Panc1 (cell line): ENCODE measurements at regions not wholly inside any gene's neighbourhood (a gene's known extent, or its start where the extent isn't known, plus 50 kb on each side); places are given as distances from the start of the nearest gene placed in this dataset.

Experiments used
- ATAC-seq: fragments of 200-7000 bp; cut with Tn5 transposase; 2 replicates; pipeline ENCODE4 v1.9.1; 2020; ENCODE audit warnings: mild to moderate bottlenecking, moderate library complexity
- BruUV-seq: library from RNA; stranded (reverse); fragments of 400-500 nt; replicated peaks from 2 replicates; lab custom pipeline; 2021; lab: Mats Ljungman, UMichigan
- CTCF ChIA-PET: fragments of 300-600 bp; sonication (Branson Sonifier 250); formaldehyde crosslinking; loops from one replicate; lab custom pipeline; 2022; ENCODE audit warnings: antibody characterized with exemption; lab: Charles Lee
- POLR2A ChIA-PET: fragments of 300-600 bp; sonication (Branson Sonifier 250); formaldehyde crosslinking; loops from one replicate; lab custom pipeline; 2022; ENCODE audit warnings: antibody characterized with exemption; lab: Charles Lee
- DNase-seq: peaks from one replicate; pipeline ENCODE4 v3.0.0-alpha.2; 2010; ENCODE audit warnings: low read depth, low spot score
- H3K27ac ChIP-seq: 2 replicates; pipeline ENCODE4 v1.5.1; 2011; ENCODE audit warnings: mild to moderate bottlenecking, low read length, inconsistent platforms
- H3K27me3 ChIP-seq: fragments of 200-500 bp; sonication (Bioruptor generic); 2 replicates; pipeline ENCODE4 v1.6.0; 2014; ENCODE audit warnings: low read length, inconsistent platforms; ENCODE audit not compliant: control insufficient read depth, insufficient read depth
- H3K36me3 ChIP-seq: fragments of 200-500 bp; sonication (Bioruptor generic); 2 replicates; pipeline ENCODE4 v1.5.1; 2014; ENCODE audit warnings: inconsistent platforms, mild to moderate bottlenecking, low read length, moderate library complexity; ENCODE audit not compliant: control insufficient read depth, insufficient read depth
- H3K4me1 ChIP-seq: 2 replicates; pipeline ENCODE4 v1.5.1; 2011; ENCODE audit warnings: inconsistent platforms, mild to moderate bottlenecking, low read length, moderate library complexity; ENCODE audit not compliant: control insufficient read depth, insufficient read depth
- H3K4me3 ChIP-seq, 2 experiments: 2 replicates each; pipeline ENCODE4 v1.5.1; 2011 to 2012; ENCODE audit warnings: low read depth in 2 of 2, low read length in 2 of 2, mild to moderate bottlenecking in 2 of 2, inconsistent platforms in 1 of 2, moderate library complexity in 1 of 2
- H3K9me3 ChIP-seq: fragments of 200-500 bp; sonication (Bioruptor generic); 2 replicates; pipeline ENCODE4 v1.5.1; 2014; ENCODE audit warnings: low read depth, mild to moderate bottlenecking, inconsistent platforms, low read length, moderate library complexity; ENCODE audit not compliant: control insufficient read depth, insufficient read depth
- POLR2AphosphoS5 ChIP-seq: IDR thresholded peaks from 2 replicates; pipeline ENCODE4 v1.6.1; 2012; ENCODE audit warnings: mild to moderate bottlenecking, low read depth, low read length, moderate library complexity
- SIN3A ChIP-seq: IDR thresholded peaks from 2 replicates; pipeline ENCODE4 v1.6.1; 2012; ENCODE audit warnings: low read depth, mild to moderate bottlenecking, low read length, moderate library complexity, borderline replicate concordance; ENCODE audit not compliant: insufficient read depth
- TCF7L2 ChIP-seq: IDR thresholded peaks from 2 replicates; pipeline ENCODE4 v1.6.1; 2011; ENCODE audit warnings: mild to moderate bottlenecking, low read depth, low read length, inconsistent platforms
- in situ Hi-C: cut with HindIII; loops from 2 replicates; pipeline ENCODE4 v1.10.0; 2016; ENCODE audit warnings: low sequenced_read_pairs, low pct_unique_long_range_greater_than_20kb
- intact Hi-C: fragments of 100-400 bp; cut with micrococcal nuclease; formaldehyde crosslinking; loops from one replicate; pipeline ENCODE4 v1.10.0; 2022; ENCODE audit not compliant: unreplicated experiment
- TF ChIP-seq, protein P1 (sequence below), 2 experiments: IDR thresholded peaks; 2 replicates each; pipeline ENCODE4 v1.6.1; 2011 to 2012; ENCODE audit warnings: low read depth in 2 of 2, control low read depth in 1 of 2, low read length in 1 of 2, mild to moderate bottlenecking in 1 of 2, moderate library complexity in 1 of 2; ENCODE audit not compliant: insufficient read depth in 1 of 2
- TF ChIP-seq, protein P2 (sequence below): fragments of 450-650 bp; IDR thresholded peaks from 2 replicates; pipeline ENCODE4 v1.5.1; 2017; ENCODE audit warnings: mild to moderate bottlenecking

DNA sequence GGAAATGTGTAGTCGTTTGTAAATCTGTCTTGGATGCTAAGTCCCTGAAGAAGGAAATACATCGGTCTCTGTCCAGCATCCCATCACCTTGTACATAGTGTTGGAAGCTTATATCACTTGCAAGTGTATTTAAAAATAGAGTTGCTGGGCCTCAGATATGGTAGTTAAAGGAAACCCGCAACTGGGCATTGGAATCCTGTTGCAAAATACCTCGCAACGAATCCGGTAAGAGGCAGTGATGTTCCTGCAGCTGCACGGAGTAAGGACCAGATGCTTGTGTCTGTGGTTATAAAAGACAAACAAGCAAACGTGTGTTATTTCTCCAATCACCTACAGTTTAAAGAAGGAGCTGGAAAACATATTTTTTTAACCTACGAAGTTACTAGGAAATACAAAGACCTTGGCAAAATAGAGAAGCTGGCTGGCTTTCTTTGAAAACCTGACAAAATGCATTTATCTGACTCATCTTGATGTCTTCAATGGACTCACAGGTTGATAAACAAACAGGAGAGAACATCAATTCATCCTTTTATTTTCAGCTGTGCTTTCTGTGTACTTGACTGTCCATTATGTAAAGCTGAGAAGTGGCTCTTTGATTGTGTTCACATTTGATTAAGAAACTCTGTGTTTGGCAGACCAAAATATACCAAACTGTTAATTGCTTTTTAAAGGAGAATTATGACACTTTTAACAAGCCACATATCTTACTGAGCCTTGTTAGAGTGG, 326.4 kb downstream of the SFMBT2 start:
- in situ Hi-C loops: no loop called here
- POLR2A ChIA-PET: no interaction called here
- H3K27ac ChIP-seq: no peak overlapping the region
- H3K27me3 ChIP-seq: no peaks in the 10 kb centered on the region
- TF ChIP-seq SIN3A (no peak), TCF7L2 (no peak), POLR2AphosphoS5 (no peak)
- TF ChIP-seq, protein P1, sequence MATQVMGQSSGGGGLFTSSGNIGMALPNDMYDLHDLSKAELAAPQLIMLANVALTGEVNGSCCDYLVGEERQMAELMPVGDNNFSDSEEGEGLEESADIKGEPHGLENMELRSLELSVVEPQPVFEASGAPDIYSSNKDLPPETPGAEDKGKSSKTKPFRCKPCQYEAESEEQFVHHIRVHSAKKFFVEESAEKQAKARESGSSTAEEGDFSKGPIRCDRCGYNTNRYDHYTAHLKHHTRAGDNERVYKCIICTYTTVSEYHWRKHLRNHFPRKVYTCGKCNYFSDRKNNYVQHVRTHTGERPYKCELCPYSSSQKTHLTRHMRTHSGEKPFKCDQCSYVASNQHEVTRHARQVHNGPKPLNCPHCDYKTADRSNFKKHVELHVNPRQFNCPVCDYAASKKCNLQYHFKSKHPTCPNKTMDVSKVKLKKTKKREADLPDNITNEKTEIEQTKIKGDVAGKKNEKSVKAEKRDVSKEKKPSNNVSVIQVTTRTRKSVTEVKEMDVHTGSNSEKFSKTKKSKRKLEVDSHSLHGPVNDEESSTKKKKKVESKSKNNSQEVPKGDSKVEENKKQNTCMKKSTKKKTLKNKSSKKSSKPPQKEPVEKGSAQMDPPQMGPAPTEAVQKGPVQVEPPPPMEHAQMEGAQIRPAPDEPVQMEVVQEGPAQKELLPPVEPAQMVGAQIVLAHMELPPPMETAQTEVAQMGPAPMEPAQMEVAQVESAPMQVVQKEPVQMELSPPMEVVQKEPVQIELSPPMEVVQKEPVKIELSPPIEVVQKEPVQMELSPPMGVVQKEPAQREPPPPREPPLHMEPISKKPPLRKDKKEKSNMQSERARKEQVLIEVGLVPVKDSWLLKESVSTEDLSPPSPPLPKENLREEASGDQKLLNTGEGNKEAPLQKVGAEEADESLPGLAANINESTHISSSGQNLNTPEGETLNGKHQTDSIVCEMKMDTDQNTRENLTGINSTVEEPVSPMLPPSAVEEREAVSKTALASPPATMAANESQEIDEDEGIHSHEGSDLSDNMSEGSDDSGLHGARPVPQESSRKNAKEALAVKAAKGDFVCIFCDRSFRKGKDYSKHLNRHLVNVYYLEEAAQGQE (IDR thresholded peaks at IDR 0.05; ENCODE audit: insufficient read depth in 1 of 2, low read depth in 2 of 2, low read length in 1 of 2): no peak
- TF ChIP-seq, protein P2, sequence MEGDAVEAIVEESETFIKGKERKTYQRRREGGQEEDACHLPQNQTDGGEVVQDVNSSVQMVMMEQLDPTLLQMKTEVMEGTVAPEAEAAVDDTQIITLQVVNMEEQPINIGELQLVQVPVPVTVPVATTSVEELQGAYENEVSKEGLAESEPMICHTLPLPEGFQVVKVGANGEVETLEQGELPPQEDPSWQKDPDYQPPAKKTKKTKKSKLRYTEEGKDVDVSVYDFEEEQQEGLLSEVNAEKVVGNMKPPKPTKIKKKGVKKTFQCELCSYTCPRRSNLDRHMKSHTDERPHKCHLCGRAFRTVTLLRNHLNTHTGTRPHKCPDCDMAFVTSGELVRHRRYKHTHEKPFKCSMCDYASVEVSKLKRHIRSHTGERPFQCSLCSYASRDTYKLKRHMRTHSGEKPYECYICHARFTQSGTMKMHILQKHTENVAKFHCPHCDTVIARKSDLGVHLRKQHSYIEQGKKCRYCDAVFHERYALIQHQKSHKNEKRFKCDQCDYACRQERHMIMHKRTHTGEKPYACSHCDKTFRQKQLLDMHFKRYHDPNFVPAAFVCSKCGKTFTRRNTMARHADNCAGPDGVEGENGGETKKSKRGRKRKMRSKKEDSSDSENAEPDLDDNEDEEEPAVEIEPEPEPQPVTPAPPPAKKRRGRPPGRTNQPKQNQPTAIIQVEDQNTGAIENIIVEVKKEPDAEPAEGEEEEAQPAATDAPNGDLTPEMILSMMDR: no peak
- H3K4me3 ChIP-seq: no peak overlapping the region
- ATAC-seq (no peak), DNase-seq (no peak)
- intact Hi-C loops: no loop called here
- BruUV-seq: no TSS peak
- CTCF ChIA-PET: no interaction called here
- no peaks in the 10 kb centered on the region for H3K36me3 ChIP-seq
- H3K4me1 ChIP-seq: no peaks in the 10 kb centered on the region
- no peaks in the 10 kb centered on the region for H3K9me3 ChIP-seq

DNA sequence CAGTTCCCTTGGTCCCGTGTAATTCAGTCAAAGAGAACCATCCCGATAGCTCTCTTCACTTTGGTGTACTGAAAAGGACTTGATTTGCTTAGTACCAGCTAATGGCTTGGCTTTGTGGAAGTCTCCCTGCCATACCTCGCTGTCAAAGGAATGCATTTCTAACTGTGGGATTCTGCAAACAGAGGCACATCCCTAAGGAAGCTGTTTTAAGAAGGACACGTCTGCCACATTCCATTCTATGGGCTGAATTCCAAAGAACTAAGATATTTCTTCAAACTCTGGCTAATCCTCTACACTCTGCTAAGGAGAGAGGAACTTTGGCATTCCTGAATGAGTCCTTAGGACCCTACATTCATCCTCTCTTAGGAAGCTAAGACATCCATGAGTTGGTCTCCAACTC, 327.9 kb downstream of the SFMBT2 start:
- CTCF ChIA-PET: no interaction called here

More for the DNA sequence above, 327.9 kb downstream of the SFMBT2 start:
- no peak overlapping the region for H3K4me3 ChIP-seq
- intact Hi-C loops (no loop called here), in situ Hi-C loops (no loop called here)
- POLR2A ChIA-PET: no interaction called here
- no peak for DNase-seq
- no peaks in the 10 kb centered on the region for H3K4me1 ChIP-seq
- no peaks in the 10 kb centered on the region for H3K9me3 ChIP-seq
- no peaks in the 10 kb centered on the region for H3K36me3 ChIP-seq
- H3K27me3 ChIP-seq: no peaks in the 10 kb centered on the region
- BruUV-seq: no TSS peak
- no peak for ATAC-seq
- TF ChIP-seq, protein P2: no peak
- TF ChIP-seq TCF7L2 (no peak), SIN3A (no peak)
- no peak overlapping the region for H3K27ac ChIP-seq
